ENCODE measurements at regions not wholly inside any gene's neighbourhood (a gene's known extent, or its start where the extent isn't known, plus 50 kb on each side); places are given as distances from the start of the nearest gene placed in this dataset.
A peak's percentile ranks its signal among the peaks of the same experiment; 100 is the strongest.

GRCh38 chr17:56009795-56010651 lies 143.3 kb upstream of the ANKFN1 start:
- peak; percentile 21 for DNase-seq

- DNase-seq, result no peak
These were observed 141.7 kb upstream of the ANKFN1 start for GRCh38 chr17:56011406-56012131.

GRCh38 chr17:56018211-56018610 lies 135.1 kb upstream of the ANKFN1 start:
- DNase-seq, result no peak

GRCh38 chr17:56020369-56020768 lies 132.9 kb upstream of the ANKFN1 start:
- DNase-seq, result no peak

- no peak for DNase-seq
These were observed 131.5 kb upstream of the ANKFN1 start for GRCh38 chr17:56021681-56022190.

GRCh38 chr17:56023851-56024250 lies 129.4 kb upstream of the ANKFN1 start:
- no peak for DNase-seq

- DNase-seq, result no peak
These were observed 126.4 kb upstream of the ANKFN1 start for GRCh38 chr17:56026915-56027314.

GRCh38 chr17:56028837-56029236 lies 124.4 kb upstream of the ANKFN1 start:
- no peak for DNase-seq

GRCh38 chr17:56030009-56030624 lies 123.2 kb upstream of the ANKFN1 start:
- no peak for DNase-seq

GRCh38 chr17:56031636-56032035 lies 121.6 kb upstream of the ANKFN1 start:
- no peak for DNase-seq

GRCh38 chr17:56034197-56034635 lies 119.1 kb upstream of the ANKFN1 start:
- peak; percentile 48 for DNase-seq

GRCh38 chr17:56038131-56038530 lies 115.1 kb upstream of the ANKFN1 start:
- no peak for DNase-seq

GRCh38 chr17:56045872-56046271 lies 107.4 kb upstream of the ANKFN1 start:
- DNase-seq, result no peak

GRCh38 chr17:56047331-56047730 lies 105.9 kb upstream of the ANKFN1 start:
- no peak for DNase-seq

GRCh38 chr17:56057869-56058268 lies 95.4 kb upstream of the ANKFN1 start:
- no peak for DNase-seq

GRCh38 chr17:56064506-56064905 lies 88.8 kb upstream of the ANKFN1 start:
- no peak for DNase-seq

- DNase-seq, result no peak
These were observed 78.8 kb upstream of the ANKFN1 start for GRCh38 chr17:56074361-56074890.

- no peak for DNase-seq
These were observed 76.3 kb upstream of the ANKFN1 start for GRCh38 chr17:56076980-56077379.

- no peak for DNase-seq
These were observed 69.8 kb upstream of the ANKFN1 start for GRCh38 chr17:56083475-56083874.

- DNase-seq, result no peak
These were observed 67.6 kb upstream of the ANKFN1 start for GRCh38 chr17:56085576-56086267.

GRCh38 chr17:56087199-56087598 lies 66.1 kb upstream of the ANKFN1 start:
- no peak for DNase-seq
